Jurkat, Clone E6-1 (cell line): ENCODE measurements at regions not wholly inside any gene's neighbourhood (a gene's known extent, or its start where the extent isn't known, plus 50 kb on each side); places are given as distances from the start of the nearest gene placed in this dataset.
"Not testable (repeated sequence)": the region's sequence is repeated elsewhere in the genome, so short reads cannot be mapped to it uniquely, and the experiment has no call there.

Source experiments
- DNase-seq: peaks from one replicate; pipeline ENCODE4 v3.0.0-alpha.2; 2011; ENCODE audit warnings: low read depth, low spot score
- H3K4me3 ChIP-seq: 2 replicates; pipeline ENCODE4 v1.5.1; 2011; ENCODE audit warnings: mild to moderate bottlenecking, low read length, control low read depth, moderate library complexity

DNA sequence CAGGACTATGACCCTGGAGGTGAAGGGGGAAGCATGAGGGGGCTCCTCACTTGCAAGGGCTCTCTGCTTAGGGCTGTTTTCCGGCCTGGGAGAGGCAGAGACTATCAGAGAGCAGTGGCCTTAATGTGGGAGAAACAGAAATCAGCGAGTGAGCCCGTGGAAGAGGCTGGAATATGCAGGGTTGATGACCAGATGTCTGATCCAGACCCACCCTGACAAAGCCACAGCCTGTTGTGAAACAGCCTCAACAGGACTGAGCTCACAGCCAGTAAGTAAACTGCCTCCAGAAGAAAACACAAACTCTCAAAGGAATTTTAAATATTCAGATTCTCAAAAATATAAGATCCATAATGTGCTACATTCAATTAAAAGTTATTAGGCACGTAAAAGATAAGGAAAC lies 213.7 kb downstream of the ATP6V0E2 start:
- H3K4me3 ChIP-seq, DNase-seq: not testable (repeated sequence)

DNA sequence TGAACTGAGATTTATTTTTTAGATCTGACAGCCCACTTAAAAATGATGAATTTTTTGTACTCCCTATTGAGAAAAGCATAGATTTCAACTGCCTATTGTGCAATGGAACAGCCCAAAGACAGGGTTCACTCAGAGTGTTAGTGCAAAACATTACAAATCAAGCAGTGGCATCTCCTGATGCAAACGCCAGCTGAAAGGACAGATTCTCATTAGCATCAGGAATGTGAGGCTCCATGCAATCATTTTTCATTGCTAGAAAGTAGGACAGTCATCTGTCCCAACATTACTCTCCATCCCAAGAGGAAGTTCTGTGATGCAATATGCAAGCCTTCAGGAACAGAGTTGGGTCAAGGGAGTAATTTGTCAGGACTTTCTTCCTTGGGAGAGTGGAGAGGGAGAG lies 215.4 kb downstream of the ATP6V0E2 start:
- not testable (repeated sequence) for DNase-seq

DNA sequence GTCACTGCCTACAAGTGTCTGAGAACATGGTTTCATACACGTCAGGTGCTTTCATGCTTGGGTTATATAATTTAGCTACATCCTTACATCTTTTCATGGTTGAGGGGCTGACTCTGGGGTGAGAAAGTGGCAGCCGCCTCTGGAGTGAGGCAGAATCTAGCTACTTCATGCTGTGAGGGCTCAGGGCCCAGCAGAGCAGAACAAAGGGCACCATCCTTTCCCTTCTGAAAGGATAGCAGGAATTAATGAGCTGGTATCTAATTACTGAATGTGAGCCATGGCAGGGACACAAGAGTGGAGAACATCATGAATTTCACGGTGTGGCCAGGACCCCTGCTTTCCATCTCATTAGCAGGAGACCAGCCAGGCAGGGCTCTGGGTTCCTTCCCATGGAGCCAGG lies 217.0 kb downstream of the ATP6V0E2 start:
- H3K4me3 ChIP-seq, DNase-seq: not testable (repeated sequence)

More for the DNA sequence above, 215.4 kb downstream of the ATP6V0E2 start:
- H3K4me3 ChIP-seq: not testable (repeated sequence)

DNA sequence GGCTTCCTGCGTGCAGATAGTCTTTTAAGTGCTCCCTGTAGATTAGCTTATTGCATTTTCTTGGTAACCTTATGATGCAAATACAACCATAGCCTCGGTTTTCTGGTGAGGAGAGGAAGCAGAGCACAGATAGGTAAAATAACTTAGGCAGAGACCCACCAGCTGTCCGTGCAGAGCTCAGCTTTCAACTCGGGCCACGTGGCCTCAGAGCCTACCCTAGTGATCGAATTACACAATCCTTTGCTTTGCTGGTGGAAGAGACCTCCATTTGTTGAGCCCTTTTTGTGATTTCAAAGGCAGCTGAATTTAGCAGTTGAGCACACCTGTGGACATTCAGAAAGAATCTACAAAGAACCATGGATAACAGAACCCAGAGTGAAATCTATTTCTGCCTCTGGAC lies 220.1 kb downstream of the ATP6V0E2 start:
- H3K4me3 ChIP-seq, DNase-seq: not testable (repeated sequence)

DNA sequence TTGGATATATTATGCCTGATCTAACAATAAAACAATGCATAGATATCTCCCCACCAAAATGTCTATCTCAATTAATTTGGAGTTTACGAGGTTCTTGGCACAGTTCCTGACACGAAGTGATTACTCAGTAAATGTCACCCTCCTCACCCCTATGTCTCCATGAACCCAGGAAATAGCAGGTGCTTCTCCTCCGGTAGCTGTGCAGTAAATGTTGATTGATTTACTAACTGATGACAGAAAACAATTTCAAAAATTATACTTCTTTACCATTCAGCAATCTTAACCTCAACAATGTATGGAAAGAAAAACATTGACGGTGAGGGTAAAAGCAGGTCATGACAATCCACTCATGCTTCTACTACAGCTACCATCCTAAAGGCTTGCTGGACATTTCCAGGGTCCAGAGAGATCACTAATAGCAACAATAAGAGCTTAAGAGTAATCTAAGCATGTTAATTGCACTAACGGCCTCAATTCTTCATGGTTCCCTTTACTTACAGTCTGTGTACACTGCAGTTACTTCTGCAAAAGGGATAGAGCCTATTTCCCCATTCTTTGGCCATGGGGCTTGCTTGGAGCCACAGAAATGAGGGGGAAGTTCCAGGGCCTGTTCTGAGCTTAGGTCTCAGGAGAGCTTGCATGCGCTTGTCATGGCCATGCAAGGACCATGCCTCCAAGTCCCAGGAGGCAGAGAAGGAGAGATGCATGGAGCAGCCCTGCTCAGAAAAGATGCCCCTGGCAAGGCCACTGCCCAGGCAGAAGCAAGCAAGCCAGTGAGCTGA lies 222.6 kb downstream of the ATP6V0E2 start:
- not testable (repeated sequence) for H3K4me3 ChIP-seq, DNase-seq

DNA sequence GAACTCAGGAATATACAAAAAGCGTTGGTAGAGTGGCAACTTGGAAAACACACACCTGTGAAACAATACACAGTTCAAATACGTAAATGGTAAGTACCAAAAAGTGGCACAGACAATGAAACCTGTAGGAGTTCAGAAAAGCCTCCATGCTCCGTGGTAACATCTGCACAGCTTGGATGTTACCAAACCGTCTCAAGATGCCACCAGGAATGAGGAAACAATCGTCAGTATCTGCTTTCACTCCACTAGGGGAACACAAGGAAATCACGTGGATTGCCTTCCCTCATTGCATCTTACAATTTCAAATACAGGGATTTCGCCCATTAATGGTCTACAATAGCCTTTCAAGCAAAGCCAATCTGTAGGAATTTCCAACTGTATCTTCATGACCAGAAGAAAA lies 224.6 kb upstream of the LRRC61 start:
- not testable (repeated sequence) for DNase-seq, H3K4me3 ChIP-seq

DNA sequence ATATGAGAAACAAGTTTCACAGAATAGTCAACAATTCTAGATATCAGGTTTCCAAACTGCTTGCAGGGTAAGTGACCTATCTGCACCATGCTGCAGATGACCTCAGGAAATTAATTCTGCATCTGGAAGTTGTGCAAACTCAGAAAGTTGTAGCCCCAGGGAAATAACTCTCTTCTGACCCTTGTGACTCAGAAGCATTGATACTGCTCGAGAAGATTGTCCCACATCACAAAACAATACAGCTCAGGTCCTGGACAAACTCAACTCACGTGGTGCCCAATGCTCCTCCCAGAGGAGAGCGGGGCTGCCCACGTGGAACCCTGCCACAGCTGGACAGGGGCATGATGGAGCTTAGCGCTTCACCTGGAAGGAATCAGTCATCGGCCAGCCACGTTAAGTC lies 221.9 kb upstream of the LRRC61 start:
- DNase-seq, H3K4me3 ChIP-seq: not testable (repeated sequence)

DNA sequence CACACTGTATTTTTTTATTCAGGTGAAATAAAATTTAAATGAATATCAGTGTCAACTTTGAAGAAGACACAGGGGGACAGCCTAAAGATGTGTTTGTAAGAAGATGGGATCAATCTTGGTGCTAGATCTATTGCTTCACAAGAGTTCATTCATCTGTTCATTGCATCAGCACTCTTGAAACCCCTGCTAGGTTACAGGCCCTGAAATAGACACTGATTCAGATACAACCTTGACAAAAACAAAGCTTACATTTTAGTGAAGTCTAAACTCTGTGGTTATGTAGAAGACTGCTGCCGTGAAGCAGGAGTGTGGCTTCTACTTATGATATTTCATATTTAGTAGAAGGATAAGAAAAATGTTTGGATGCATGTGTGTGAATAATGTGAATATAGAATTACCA lies 215.9 kb upstream of the LRRC61 start:
- H3K4me3 ChIP-seq, DNase-seq: not testable (repeated sequence)

DNA sequence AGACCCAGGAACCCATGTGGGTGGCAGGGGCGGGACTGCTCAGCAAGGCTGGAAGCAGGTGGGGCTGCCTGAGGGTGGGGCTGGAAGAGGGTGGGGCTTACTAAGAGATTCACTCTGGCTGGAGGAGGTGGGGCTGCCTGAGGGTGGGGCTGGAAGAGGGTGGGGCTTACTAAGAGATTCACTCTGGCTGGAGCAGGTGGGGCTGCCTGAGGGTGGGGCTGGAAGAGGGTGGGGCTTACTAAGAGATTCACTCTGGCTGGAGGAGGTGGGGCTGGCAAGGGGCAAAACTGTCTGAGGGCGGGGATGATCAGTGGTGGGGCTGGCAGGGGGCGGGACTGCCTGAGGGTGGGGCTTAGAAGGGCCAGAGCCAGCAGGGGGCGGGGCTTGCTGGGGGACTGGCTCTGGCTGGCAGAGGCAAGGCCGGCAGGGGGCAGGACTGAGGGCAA lies 212.8 kb upstream of the LRRC61 start:
- peak; percentile 61 for DNase-seq

DNA sequence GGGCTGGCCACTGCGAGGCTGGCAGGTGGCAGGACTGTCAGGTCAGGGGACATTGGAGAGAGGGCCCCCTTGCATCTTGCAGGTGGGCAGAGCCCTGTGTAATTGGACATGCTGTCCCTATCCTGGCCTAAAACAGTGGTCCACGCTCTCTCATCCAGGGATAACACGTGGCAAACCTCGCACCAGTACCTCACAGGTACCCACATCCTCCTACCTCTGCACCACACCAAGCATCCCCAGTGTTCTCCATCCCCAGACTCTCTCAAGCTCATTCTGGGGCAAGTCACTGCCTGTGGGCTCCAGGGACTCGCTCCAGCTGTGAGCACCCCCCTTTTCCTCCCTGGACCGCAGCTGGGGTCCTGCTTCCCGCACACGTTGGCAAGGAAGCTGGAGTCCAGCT lies 212.3 kb upstream of the LRRC61 start:
- H3K4me3 ChIP-seq, DNase-seq: not testable (repeated sequence)

More for the DNA sequence above, 212.8 kb upstream of the LRRC61 start:
- not testable (repeated sequence) for H3K4me3 ChIP-seq

DNA sequence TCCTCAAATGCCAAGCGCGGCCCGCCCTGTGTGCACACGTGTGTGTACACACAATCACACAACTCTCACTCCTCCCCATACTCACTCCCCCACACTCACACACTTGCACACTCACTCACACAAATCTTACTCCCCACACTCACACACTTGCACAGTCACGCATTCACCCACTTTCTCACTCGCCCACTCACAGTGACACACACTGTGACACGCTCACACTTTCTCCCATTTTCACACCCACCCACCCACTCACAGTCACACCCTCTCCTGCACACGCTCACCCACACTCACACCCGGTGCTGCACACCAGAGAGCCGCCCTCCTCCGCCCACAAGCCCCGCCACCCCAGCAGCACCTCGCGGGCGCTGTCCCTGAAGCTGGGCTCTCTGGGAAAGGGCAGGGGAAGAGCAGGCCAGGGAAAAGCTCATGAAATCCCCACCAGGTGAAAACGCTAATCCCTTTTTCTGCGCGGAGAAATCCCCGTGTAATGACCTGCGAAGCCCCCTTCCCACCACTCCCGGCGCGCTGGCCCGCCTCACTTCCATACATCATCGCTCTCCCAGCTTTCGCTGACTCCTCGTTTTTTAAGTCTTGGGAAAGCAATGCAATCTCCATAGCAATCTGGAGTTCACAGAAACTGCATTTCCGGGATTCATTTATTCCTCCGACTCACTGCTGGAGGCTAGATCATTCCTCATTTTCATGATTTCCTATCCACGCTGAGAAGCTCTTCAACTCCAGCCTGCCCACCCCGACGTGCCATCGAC lies 211.6 kb upstream of the LRRC61 start:
- DNase-seq, H3K4me3 ChIP-seq: not testable (repeated sequence)

DNA sequence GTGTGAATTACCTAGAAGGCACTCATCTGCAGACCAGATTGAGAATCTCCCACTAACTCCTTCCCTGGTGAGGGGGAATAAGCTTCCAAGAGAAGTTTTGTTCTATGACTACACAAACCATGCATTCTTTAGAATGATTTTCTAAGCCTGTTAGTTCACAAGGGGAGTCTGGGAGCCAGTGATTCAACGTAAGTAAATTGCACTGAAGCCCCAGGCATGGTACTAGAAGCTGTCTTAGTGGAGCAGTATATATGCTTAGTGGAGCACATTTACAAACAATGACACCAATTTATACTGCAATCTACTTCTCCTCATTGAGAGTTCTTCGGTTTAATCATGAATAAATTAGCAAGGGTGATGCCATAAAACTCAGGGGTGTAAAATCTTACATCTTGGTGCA lies 209.9 kb upstream of the LRRC61 start:
- H3K4me3 ChIP-seq, DNase-seq: not testable (repeated sequence)

DNA sequence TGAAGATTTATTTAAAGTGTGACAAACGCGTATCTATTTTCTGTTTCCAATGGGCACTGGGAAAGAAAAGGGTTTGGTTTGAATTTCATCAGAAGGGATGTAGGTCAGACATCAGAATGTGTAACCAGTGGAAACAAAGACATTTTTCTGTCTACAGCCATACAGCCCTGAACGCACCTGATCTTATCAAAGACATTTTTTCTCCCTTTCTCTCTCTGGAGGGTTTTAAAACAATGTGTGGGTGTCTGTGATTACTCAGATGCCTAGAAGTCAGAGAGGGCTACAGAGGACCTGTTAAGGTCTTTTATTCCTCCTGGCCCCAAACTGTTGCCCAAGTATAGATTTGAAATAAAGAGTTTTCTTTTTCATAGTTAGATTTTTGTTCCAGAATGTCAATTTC lies 208.6 kb upstream of the LRRC61 start:
- DNase-seq: not testable (repeated sequence)

DNA sequence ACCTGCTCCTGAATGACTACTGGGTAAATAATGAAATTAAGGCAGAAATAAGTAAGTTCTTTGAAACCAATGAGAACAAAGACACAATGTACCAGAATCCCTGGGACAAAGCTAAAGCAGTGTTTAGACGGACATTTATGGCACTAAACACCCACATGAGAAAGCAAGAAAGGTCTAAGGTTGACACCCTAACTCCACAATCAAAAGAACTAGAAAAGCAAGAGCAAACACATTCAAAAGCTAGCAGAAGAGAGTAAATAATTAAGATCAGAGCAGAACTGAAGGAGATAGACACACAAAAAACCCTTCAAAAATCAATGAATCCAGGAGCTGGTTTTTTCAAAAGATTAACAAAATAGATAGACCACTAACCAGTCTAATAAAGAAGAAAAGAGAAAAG lies 203.2 kb upstream of the LRRC61 start:
- H3K4me3 ChIP-seq, DNase-seq: not testable (repeated sequence)

More for the DNA sequence above, 208.6 kb upstream of the LRRC61 start:
- H3K4me3 ChIP-seq: not testable (repeated sequence)

DNA sequence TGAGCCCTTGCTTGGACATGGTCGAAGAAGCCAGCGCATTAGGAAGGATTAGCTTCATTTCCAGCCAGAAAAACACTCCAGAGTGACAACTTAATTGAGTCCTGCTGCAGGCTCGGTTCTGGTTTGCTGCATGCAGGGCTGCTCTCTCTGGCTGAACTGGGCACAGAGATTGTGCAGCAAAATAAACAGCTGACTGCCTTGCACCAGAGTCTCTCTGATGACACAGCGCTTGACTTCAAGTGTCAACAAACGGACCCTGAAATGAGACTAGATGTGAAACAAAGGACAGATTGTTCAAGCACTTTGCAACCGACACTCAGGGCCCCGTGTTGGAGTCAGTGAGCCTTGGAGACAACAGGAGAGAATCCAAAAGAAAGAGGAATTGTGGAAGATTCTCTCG lies 197.3 kb upstream of the LRRC61 start:
- not testable (repeated sequence) for H3K4me3 ChIP-seq, DNase-seq

DNA sequence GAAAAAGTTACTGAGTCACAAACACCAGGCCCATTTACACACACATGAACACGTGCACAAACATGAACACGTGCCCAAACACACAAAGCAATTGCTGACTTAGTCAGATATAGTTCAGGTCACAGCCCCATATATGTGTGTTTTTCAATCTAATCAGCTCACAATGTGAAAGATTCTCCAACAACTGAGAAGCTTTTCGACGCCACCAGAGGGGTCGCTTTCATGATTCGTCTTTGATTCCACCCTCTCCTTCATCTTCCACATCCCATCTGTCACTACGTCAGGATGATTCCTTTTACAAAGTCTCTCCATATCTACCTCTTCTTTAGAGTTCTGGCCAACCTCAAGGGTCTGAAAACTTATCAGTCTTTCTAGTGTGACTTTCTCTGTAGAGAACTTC lies 188.7 kb upstream of the LRRC61 start:
- DNase-seq, H3K4me3 ChIP-seq: not testable (repeated sequence)

DNA sequence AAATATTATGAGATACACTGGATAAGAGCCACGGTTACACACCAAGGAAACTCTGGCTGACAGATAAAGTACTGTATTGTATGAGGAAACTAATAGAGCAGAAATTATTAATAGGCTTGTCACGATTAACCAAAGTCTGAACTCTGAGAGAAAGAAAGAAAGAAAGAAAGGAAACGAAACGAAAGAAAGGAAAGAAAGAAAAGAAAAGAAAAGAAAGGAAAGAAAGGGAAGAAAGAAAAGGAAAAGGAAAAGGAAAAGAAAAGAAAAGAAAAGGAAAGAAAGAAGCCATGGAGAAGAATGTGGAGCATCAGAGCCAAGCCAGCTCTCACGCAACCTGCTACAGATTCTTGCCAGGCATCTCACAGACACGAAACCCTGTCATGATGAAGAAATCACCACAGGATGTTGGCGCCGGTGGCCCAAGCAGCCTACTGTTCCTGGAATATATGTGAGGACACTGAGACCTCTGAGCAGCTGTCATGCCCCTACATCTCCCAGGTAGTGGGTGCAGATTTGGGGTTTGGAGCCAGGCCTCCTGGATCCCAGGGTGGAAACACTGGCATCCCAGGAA lies 187.4 kb upstream of the LRRC61 start:
- DNase-seq, H3K4me3 ChIP-seq: not testable (repeated sequence)

DNA sequence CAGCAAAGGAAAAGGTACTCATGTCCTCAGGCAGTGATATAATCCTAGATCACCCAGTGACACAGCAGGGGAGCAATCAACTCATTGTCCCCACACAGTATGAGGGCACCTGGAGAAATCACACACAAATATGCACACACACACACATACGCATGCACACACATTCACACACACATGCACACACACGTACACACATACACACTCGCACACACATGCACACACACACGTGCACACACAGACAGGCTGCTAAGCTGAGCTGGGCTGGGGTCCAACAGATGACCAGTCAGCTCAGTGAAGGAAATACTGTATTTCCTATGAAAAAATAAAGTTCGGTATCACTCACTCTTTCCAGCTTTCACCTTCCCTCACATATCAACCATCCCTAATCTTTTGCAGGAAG lies 183.3 kb upstream of the LRRC61 start:
- not testable (repeated sequence) for H3K4me3 ChIP-seq, DNase-seq

DNA sequence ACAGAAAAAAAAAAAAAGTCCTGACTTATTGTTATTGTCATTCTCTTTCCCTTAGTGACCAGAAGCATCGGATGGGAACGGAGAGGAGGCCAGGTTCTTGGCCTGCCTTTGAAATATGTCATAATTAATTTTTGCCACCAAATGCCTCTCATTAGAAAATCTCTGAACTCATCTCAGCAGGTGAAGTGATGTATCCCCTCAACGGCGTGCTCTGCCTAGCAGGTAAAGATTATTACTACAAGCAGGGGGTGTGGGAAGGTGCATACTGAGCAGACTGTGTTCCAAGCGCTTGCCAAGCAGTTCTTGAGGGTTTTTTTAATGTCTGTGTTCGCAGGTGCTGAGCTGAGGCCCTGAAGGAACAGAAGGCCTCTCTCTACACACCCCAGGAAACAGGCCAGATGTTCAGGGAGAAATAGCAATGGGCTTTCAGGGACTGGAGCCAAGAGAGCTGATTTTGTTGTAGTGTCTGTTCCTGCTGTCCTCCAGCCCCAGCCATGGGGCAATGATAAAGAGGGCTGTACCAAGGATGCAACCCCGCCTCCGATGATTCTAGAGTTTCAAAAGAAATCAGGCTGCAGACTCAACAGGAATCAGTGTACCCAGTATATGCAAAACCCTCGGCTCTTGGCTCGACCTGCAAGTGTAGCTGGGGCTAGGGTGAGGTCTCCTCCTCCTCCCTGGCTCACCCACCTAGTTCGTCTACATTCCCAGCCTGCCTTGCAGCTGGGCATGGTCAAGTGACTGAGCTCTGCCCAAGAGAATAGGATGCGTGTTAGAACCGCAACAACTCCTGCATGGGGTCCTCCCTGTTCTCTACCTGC lies 181.4 kb upstream of the LRRC61 start:
- not testable (repeated sequence) for H3K4me3 ChIP-seq, DNase-seq
